HepG2 (cell line): ENCODE measurements at regions not wholly inside any gene's neighbourhood (a gene's known extent, or its start where the extent isn't known, plus 50 kb on each side); places are given as distances from the start of the nearest gene placed in this dataset.
"Not testable (repeated sequence)": the region's sequence is repeated elsewhere in the genome, so short reads cannot be mapped to it uniquely, and the experiment has no call there.

Experiments used
- ATAC-seq: fragments of 200-7000 bp; cut with Tn5 transposase; 3 replicates; pipeline ENCODE4 v1.9.1; 2020; ENCODE audit warnings: mild to moderate bottlenecking, moderate library complexity
- BruUV-seq: library from RNA; stranded (reverse); fragments of 400-500 nt; replicated peaks from 2 replicates; lab custom pipeline; 2021; lab: Mats Ljungman, UMichigan
- CTCF ChIA-PET: fragments of 300-600 bp; formaldehyde crosslinking; extraction: SDS; loops from one replicate; lab custom pipeline; 2021; ENCODE audit warnings: low total read pairs, inconsistent platforms, low intra/inter-chr PET ratio; lab: Yijun Ruan, JAX
- POLR2A ChIA-PET: fragments of 350-600 bp; sonication (Branson Sonifier 250); formaldehyde crosslinking; loops from one replicate; lab custom pipeline; 2020; ENCODE audit warnings: antibody characterized with exemption, inconsistent platforms; lab: Yijun Ruan, JAX
- DNase-seq: peaks from one replicate; pipeline ENCODE4 v3.0.0-alpha.2; 2015; ENCODE audit warnings: low spot score
- FAIRE-seq: peaks from 3 replicates; lab custom pipeline; 2011; peaks lifted over from hg19 to GRCh38; lab: Jason Lieb, UNC
- H2AFZ ChIP-seq: one replicate; pipeline ENCODE4 v1.6.1; 2011; ENCODE audit warnings: low read length, inconsistent platforms
- H3K27ac ChIP-seq: fragments of 300-600 bp; 3 replicates; pipeline ENCODE4 v1.8.0; 2011; ENCODE audit warnings: mixed run types, mild to moderate bottlenecking, mixed read lengths, low read length, inconsistent platforms; ENCODE audit not compliant: insufficient read depth; ENCODE audit errors: extremely low read length
- H3K27me3 ChIP-seq, 2 experiments: fragments of 200-600 bp in 1 of 2; 2 replicates in 1 of 2; 3 replicates in 1 of 2; pipeline versions ENCODE4 v1.6.0 to v1.8.0; 2011; ENCODE audit warnings: low read length in 2 of 2, mild to moderate bottlenecking in 2 of 2, moderate library complexity in 2 of 2, inconsistent platforms in 1 of 2; ENCODE audit not compliant: insufficient read depth in 2 of 2, control insufficient read depth in 1 of 2
- H3K36me3 ChIP-seq, 2 experiments: fragments of 200-600 bp in 1 of 2; replicated peaks in 1 of 2; 2 replicates in 1 of 2; 3 replicates in 1 of 2; pipeline versions ENCODE4 v1.5.1 to v1.8.0; 2011; ENCODE audit warnings: low read length in 2 of 2, inconsistent platforms in 1 of 2; ENCODE audit not compliant: insufficient read depth in 2 of 2, control insufficient read depth in 1 of 2
- H3K4me1 ChIP-seq: 2 replicates; pipeline ENCODE4 v1.5.1; 2012; ENCODE audit warnings: low read length, inconsistent platforms; ENCODE audit not compliant: insufficient read depth
- H3K4me2 ChIP-seq: 2 replicates; pipeline ENCODE4 v1.6.0; 2011; ENCODE audit warnings: low read depth, low read length, inconsistent platforms
- H3K4me3 ChIP-seq, 3 experiments: fragments of 200-600 bp in 1 of 3; sonication (generic), shearing (Covaris generic) in 1 of 3; replicated peaks in 1 of 3; 2 replicates each; pipeline ENCODE4 v1.5.1; 2011 to 2016; ENCODE audit warnings: low read length in 3 of 3, inconsistent platforms in 2 of 3, low read depth in 2 of 3, mild to moderate bottlenecking in 2 of 3, control low read depth in 1 of 3, mixed read lengths in 1 of 3; ENCODE audit not compliant: insufficient read depth in 1 of 3
- H3K79me2 ChIP-seq: one replicate; pipeline ENCODE4 v1.6.1; 2011; ENCODE audit warnings: low read length, inconsistent platforms; ENCODE audit not compliant: insufficient read depth
- H3K9ac ChIP-seq: 2 replicates; pipeline ENCODE4 v1.6.0; 2011; ENCODE audit warnings: mild to moderate bottlenecking, low read depth, low read length, inconsistent platforms; ENCODE audit not compliant: insufficient read depth
- H3K9me3 ChIP-seq: 2 replicates; pipeline ENCODE4 v1.5.1; 2012; ENCODE audit warnings: mild to moderate bottlenecking, low read length
- H4K20me1 ChIP-seq: 2 replicates; pipeline ENCODE4 v1.6.0; 2011; ENCODE audit warnings: inconsistent platforms, mild to moderate bottlenecking, low read length, moderate library complexity; ENCODE audit not compliant: insufficient read depth
- KDM5A ChIP-seq: fragments of 200-600 bp; sonication (generic); IDR thresholded peaks from 2 replicates; pipeline ENCODE4 v1.7.0; 2018; ENCODE audit warnings: antibody characterized with exemption, mild to moderate bottlenecking, low read length, borderline replicate concordance
- RCOR2 ChIP-seq: IDR thresholded peaks from 2 replicates; pipeline ENCODE4 v1.6.1; 2016; ENCODE audit warnings: missing biosample characterization, missing genetic modification reagents
- RERE ChIP-seq: IDR thresholded peaks from 2 replicates; pipeline ENCODE4 v1.6.1; 2016; ENCODE audit warnings: low read depth, missing genetic modification reagents, missing compliant biosample characterization
- TBX2 ChIP-seq: sonication (generic); formaldehyde crosslinking; IDR thresholded peaks from 2 replicates; pipeline ENCODE4 v1.5.0; 2020; ENCODE audit warnings: missing genetic modification reagents, mild to moderate bottlenecking, borderline replicate concordance
- ZNF101 ChIP-seq: sonication (generic); formaldehyde crosslinking; IDR thresholded peaks from 2 replicates; pipeline ENCODE4 v1.4.0; 2020; ENCODE audit warnings: mild to moderate bottlenecking, low read depth, missing genetic modification reagents, borderline replicate concordance
- WGBS: methylation state at CpG from one replicate; pipeline ENCODE4 v1.1.6; 2017; ENCODE audit warnings: low lambda C conversion rate; 5-methylcytosine and 5-hydroxymethylcytosine counted together
- in situ Hi-C: cut with HindIII; loops from 2 replicates; pipeline ENCODE4 v1.10.0; 2017; ENCODE audit warnings: low pct_unique_long_range_greater_than_20kb; ENCODE audit not compliant: extremely low pct_ligation_motif_present
- intact Hi-C: fragments of 100-400 bp; cut with micrococcal nuclease; formaldehyde crosslinking; loops from one replicate; pipeline ENCODE4 v1.10.0; 2022; ENCODE audit not compliant: unreplicated experiment
- TF ChIP-seq, protein P1 (sequence below): sonication (generic); formaldehyde crosslinking; IDR thresholded peaks from 2 replicates; pipeline ENCODE4 v1.5.0; 2020; ENCODE audit warnings: missing genetic modification reagents

- Histone ChIP-seq H3K4me2 (no peak overlapping the region), H4K20me1 (no peaks in the 10 kb centered on the region), H3K79me2 (no peaks in the 10 kb centered on the region), H3K4me3 (no peak overlapping the region), H3K27ac (no peak overlapping the region), H2AFZ (no peak overlapping the region), H3K9me3 (no peaks in the 10 kb centered on the region), H3K9ac (no peak overlapping the region), H3K27me3 (no peaks in the 10 kb centered on the region), H3K4me1 (no peaks in the 10 kb centered on the region), H3K36me3 (no peaks in the 10 kb centered on the region)
- in situ Hi-C loops (no loop called here), intact Hi-C loops (no loop called here)
- TF ChIP-seq RERE (no peak), RCOR2 (CRISPR knock-in tag) (no peak), KDM5A (no peak), ZNF101 (CRISPR knock-in tag) (no peak), TBX2 (CRISPR knock-in tag) (no peak)
- TF ChIP-seq, protein P1, sequence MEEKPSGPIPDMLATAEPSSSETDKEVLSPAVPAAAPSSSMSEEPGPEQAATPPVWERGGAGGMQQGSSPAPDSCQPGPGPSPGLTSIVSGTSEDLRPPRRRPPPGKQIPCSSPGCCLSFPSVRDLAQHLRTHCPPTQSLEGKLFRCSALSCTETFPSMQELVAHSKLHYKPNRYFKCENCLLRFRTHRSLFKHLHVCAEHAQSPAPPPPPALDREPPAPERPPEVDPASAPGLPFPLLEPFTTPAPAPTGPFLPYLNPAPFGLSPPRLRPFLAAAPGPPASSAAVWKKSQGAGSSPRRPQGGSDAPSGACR (CRISPR knock-in tag): no peak
- ATAC-seq (no peak), FAIRE-seq (no peak), DNase-seq (no peak)
- WGBS: 59% methylated on average over 5 of the region's 5 CpGs
- no TSS peak for BruUV-seq
- ChIA-PET POLR2A (no interaction called here), CTCF (no interaction called here)
Measured at GRCh38 chr7:24169077-24169624, 114.8 kb upstream of the NPY start.

GRCh38 chr7:24171951-24172350 is 112.0 kb upstream of the NPY start:
- H3K9ac ChIP-seq, H2AFZ ChIP-seq, H4K20me1 ChIP-seq, H3K36me3 ChIP-seq, H3K9me3 ChIP-seq, H3K79me2 ChIP-seq, in situ Hi-C loops, H3K4me2 ChIP-seq, ATAC-seq, CTCF ChIA-PET, FAIRE-seq, H3K4me3 ChIP-seq, H3K27me3 ChIP-seq, H3K4me1 ChIP-seq, POLR2A ChIA-PET, DNase-seq, intact Hi-C loops, BruUV-seq, H3K27ac ChIP-seq: not testable (repeated sequence)
- WGBS: 7% methylated on average over 7 of the region's 9 CpGs
